ENCODE measurements at regions not wholly inside any gene's neighbourhood (a gene's known extent, or its start where the extent isn't known, plus 50 kb on each side); places are given as distances from the start of the nearest gene placed in this dataset.

GRCh38 chr22:27574651-27575050 is 226.9 kb downstream of the MN1 start (continued):
- TF ChIP-seq CHD7 (IDR thresholded peaks at IDR 0.05; ENCODE audit: insufficient replicate concordance, low read length), result no peak
- no peak for TF ChIP-seq SUZ12 (IDR thresholded peaks at IDR 0.05; ENCODE audit: low read length)

Data from H1 (cell line).